CD14-positive monocyte (primary cell): ENCODE measurements at regions not wholly inside any gene's neighbourhood (a gene's known extent, or its start where the extent isn't known, plus 50 kb on each side); places are given as distances from the start of the nearest gene placed in this dataset.
"Not testable (repeated sequence)": the region's sequence is repeated elsewhere in the genome, so short reads cannot be mapped to it uniquely, and the experiment has no call there.

Experiments used
- DNase-seq, 3 donors: peaks; one replicate each; pipeline ENCODE4 v3.0.0-alpha.2; 2011 to 2022
- H2AFZ ChIP-seq: 2 replicates; pipeline ENCODE4 v1.6.0; 2012; ENCODE audit warnings: mild to moderate bottlenecking, low read depth, low read length, inconsistent platforms; ENCODE audit not compliant: insufficient read depth, poor library complexity, severe bottlenecking
- H3K27ac ChIP-seq, 2 donors: 1 replicate in 1 of 2; 2 replicates in 1 of 2; pipeline ENCODE4 v1.5.1; 2012 to 2013; ENCODE audit warnings: low read length in 2 of 2, control low read depth in 1 of 2, inconsistent platforms in 1 of 2, low read depth in 1 of 2, mild to moderate bottlenecking in 1 of 2
- H3K27me3 ChIP-seq, 2 donors: one replicate each; pipeline versions ENCODE4 v1.6.0 to v1.6.1; 2011 to 2013; ENCODE audit warnings: low read length in 2 of 2; ENCODE audit not compliant: control insufficient read depth in 2 of 2, insufficient read depth in 2 of 2
- H3K36me3 ChIP-seq, 2 donors: replicated peaks in 1 of 2; 1 replicate in 1 of 2; 2 replicates in 1 of 2; pipeline versions ENCODE4 v1.5.1 to v1.6.1; 2012 to 2013; ENCODE audit warnings: low read length in 2 of 2, control low read depth in 1 of 2, inconsistent platforms in 1 of 2, mild to moderate bottlenecking in 1 of 2; ENCODE audit not compliant: insufficient read depth in 2 of 2, control insufficient read depth in 1 of 2
- H3K4me1 ChIP-seq, 2 donors: 1 replicate in 1 of 2; 2 replicates in 1 of 2; pipeline versions ENCODE4 v1.5.1 to v1.6.1; 2012 to 2013; ENCODE audit warnings: low read length in 2 of 2, control low read depth in 1 of 2, inconsistent platforms in 1 of 2, mild to moderate bottlenecking in 1 of 2, moderate library complexity in 1 of 2; ENCODE audit not compliant: insufficient read depth in 2 of 2, control insufficient read depth in 1 of 2
- H3K4me2 ChIP-seq: replicated peaks from 2 replicates; pipeline ENCODE3; 2012; ENCODE audit warnings: low read length, moderate library complexity, mild to moderate bottlenecking; ENCODE audit not compliant: poor library complexity, severe bottlenecking; ENCODE audit errors: extremely low read depth
- H3K4me3 ChIP-seq, 3 experiments: fragments of 200-600 bp in 1 of 3; sonication (generic) in 1 of 3; replicated peaks in 1 of 3; 1 replicate in 2 of 3; 2 replicates in 1 of 3; pipeline ENCODE4 v1.5.1; 2011 to 2013; ENCODE audit warnings: low read length in 3 of 3, mild to moderate bottlenecking in 3 of 3, control low read depth in 2 of 3, low read depth in 2 of 3, inconsistent platforms in 1 of 3, moderate library complexity in 1 of 3
- H3K79me2 ChIP-seq: 2 replicates; pipeline ENCODE4 v1.6.0; 2012; ENCODE audit warnings: mild to moderate bottlenecking, control low read depth, inconsistent platforms, low read length, moderate library complexity; ENCODE audit not compliant: insufficient read depth
- H3K9ac ChIP-seq: 2 replicates; pipeline ENCODE4 v1.6.0; 2017; ENCODE audit warnings: low read length, mild to moderate bottlenecking; ENCODE audit not compliant: insufficient read depth, poor library complexity, severe bottlenecking
- H3K9me3 ChIP-seq, 2 donors: replicated peaks in 1 of 2; 1 replicate in 1 of 2; 2 replicates in 1 of 2; pipeline versions ENCODE4 v1.5.1 to v1.6.1; 2012 to 2013; ENCODE audit warnings: low read length in 2 of 2, control low read depth in 1 of 2; ENCODE audit not compliant: control insufficient read depth in 1 of 2, insufficient read depth in 1 of 2
- H4K20me1 ChIP-seq: 2 replicates; pipeline ENCODE4 v1.6.0; 2012; ENCODE audit warnings: mild to moderate bottlenecking, low read length, control low read depth, moderate library complexity; ENCODE audit not compliant: insufficient read depth
- H3K27ac Mint-ChIP-seq, 7 donors: one replicate each; pipeline ENCODE4 v1.8.0; 2020; ENCODE audit warnings: mild to moderate bottlenecking in 7 of 7, mixed read lengths in 7 of 7, moderate library complexity in 6 of 7, inconsistent platforms in 2 of 7
- H3K27me3 Mint-ChIP-seq, 3 donors: one replicate each; pipeline ENCODE4 v1.8.0; 2021 to 2022; ENCODE audit warnings: low read depth in 3 of 3, mild to moderate bottlenecking in 3 of 3, mixed read lengths in 3 of 3, moderate library complexity in 3 of 3, inconsistent platforms in 1 of 3
- H3K36me3 Mint-ChIP-seq, 2 donors: one replicate each; pipeline ENCODE4 v1.8.0; 2020; ENCODE audit warnings: mixed read lengths in 2 of 2, inconsistent platforms in 1 of 2, mild to moderate bottlenecking in 1 of 2
- H3K4me1 Mint-ChIP-seq: one replicate; pipeline ENCODE4 v1.8.0; 2020; ENCODE audit warnings: mild to moderate bottlenecking, mixed read lengths
- H3K4me3 Mint-ChIP-seq, 2 donors: one replicate each; pipeline ENCODE4 v1.8.0; 2020; ENCODE audit warnings: mild to moderate bottlenecking in 2 of 2, mixed read lengths in 2 of 2, moderate library complexity in 1 of 2
- H3K9me3 Mint-ChIP-seq, 7 donors: one replicate each; pipeline ENCODE4 v1.8.0; 2020 to 2022; ENCODE audit warnings: mixed read lengths in 7 of 7, mild to moderate bottlenecking in 6 of 7, moderate library complexity in 6 of 7, inconsistent platforms in 2 of 7
- CTCF ChIP-seq: fragments of 200-600 bp; IDR thresholded peaks from one replicate; pipeline ENCODE4 v1.8.0; 2022; ENCODE audit warnings: antibody characterized with exemption, mild to moderate bottlenecking
- WGBS: methylation state at CpG from one replicate; pipeline ENCODE4 v1.1.5; 2013; ENCODE audit warnings: missing lambda C conversion rate; ENCODE audit not compliant: insufficient coverage; 5-methylcytosine and 5-hydroxymethylcytosine counted together
- intact Hi-C, 2 donors: fragments of 100-400 bp; cut with micrococcal nuclease; formaldehyde crosslinking; loops; one replicate each; pipeline versions ENCODE4 v1.15.0 to v1.15.1; 2023

DNA sequence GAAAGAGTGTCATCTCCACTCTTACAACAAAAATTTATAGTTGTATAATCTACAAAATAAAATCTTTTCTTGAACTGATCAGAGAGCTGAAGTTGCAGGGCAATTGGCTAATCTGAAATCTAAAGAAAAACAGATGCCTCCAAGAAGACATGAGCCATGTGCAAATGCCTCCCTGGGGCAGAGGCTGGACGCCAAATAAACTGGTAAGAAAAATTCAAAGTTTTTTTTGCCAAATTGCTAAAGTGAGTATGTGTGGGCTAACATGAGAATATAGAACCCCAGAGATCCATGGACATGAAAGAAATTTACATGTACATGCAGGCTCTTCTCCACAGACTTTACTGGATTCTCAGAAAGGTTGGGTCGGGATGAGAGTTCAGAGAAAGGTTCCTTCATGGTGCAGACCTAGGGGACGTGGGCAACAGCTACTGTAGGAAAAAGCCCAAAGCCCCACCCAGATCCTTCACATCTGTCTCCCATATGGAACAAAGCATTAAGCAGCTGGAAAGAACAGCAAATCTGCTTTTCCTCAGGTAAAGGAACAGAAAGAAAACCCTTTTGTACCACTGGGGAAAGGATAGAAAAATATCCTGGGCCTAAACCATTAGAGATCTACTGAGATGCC is 90.5 kb upstream of the SIRPG start:
- H3K79me2 ChIP-seq, result no peaks in the 10 kb centered on the region
- WGBS, result 100% methylated on average over 1 of the region's 3 CpGs
- no peak overlapping the region for H3K27ac Mint-ChIP-seq
- no peak overlapping the region for H3K4me3 Mint-ChIP-seq
- peaks cover 0 to 4% (median 3%) of the 10 kb centered on the region in 3 donors for H3K27me3 Mint-ChIP-seq
- peaks cover 0 to 8% (median 2%) of the 10 kb centered on the region in 7 donors for H3K9me3 Mint-ChIP-seq
- H4K20me1 ChIP-seq, result no peaks in the 10 kb centered on the region
- no peaks in the 10 kb centered on the region for H3K27me3 ChIP-seq
- H3K4me1 Mint-ChIP-seq, result no peaks in the 10 kb centered on the region
- no peak overlapping the region for H2AFZ ChIP-seq
- H3K9me3 ChIP-seq, result no peaks in the 10 kb centered on the region
- H3K36me3 Mint-ChIP-seq, result peaks cover 0 to 3% of the 10 kb centered on the region in 2 donors
- no peak overlapping the region for H3K27ac ChIP-seq
- no peak for TF ChIP-seq CTCF
- H3K9ac ChIP-seq, result no peak overlapping the region
- intact Hi-C loops, result no loop called here
- no peaks in the 10 kb centered on the region for H3K36me3 ChIP-seq
- no peak overlapping the region for H3K4me2 ChIP-seq
- no peak overlapping the region for H3K4me3 ChIP-seq
- H3K4me1 ChIP-seq, result no peaks in the 10 kb centered on the region
- DNase-seq, result no peak

DNA sequence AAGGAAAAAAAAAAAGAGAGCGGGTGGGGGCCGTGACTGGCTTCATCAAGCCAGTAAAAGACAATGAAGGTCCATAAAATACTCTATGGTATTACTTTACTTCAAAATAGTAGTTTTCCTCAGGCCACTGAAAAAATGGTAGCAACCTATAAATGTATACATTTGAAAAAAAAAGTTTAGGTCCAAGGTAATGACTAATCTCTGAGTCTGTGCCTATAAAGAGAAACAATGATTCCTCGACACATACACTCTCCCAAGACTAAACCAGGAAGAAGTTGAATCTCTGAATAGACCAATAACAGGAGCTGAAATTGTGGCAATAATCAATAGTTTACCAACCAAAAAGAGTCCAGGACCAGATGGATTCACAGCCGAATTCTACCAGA is 84.5 kb upstream of the SIRPG start:
- Mint-ChIP-seq H3K4me3 (peak overlapping the region in 1 of 2 donors; percentile 26), H3K27ac (peak overlapping the region in 2 of 7 donors; percentile 20 to 39), H3K4me1 (peaks cover 25% of the 10 kb centered on the region)
- H3K9me3 Mint-ChIP-seq, H2AFZ ChIP-seq, H3K79me2 ChIP-seq, H3K27me3 Mint-ChIP-seq, H3K9me3 ChIP-seq, intact Hi-C loops, H4K20me1 ChIP-seq, H3K36me3 Mint-ChIP-seq, DNase-seq, H3K9ac ChIP-seq, H3K36me3 ChIP-seq, H3K27me3 ChIP-seq: not testable (repeated sequence)
- H3K4me2 ChIP-seq, result peak overlapping the region; percentile 62
- H3K27ac ChIP-seq, result peak overlapping the region in 1 of 2 donors; percentile 38
- H3K4me1 ChIP-seq, result peaks cover 13 to 17% of the 10 kb centered on the region in 2 donors
- WGBS, result no CpG with 5 or more reads among the region's 4 CpGs
- peak overlapping the region in 1 of 3 experiments; percentile 39 for H3K4me3 ChIP-seq
